ENCODE measurements at regions not wholly inside any gene's neighbourhood (a gene's known extent, or its start where the extent isn't known, plus 50 kb on each side); places are given as distances from the start of the nearest gene placed in this dataset.

DNA sequence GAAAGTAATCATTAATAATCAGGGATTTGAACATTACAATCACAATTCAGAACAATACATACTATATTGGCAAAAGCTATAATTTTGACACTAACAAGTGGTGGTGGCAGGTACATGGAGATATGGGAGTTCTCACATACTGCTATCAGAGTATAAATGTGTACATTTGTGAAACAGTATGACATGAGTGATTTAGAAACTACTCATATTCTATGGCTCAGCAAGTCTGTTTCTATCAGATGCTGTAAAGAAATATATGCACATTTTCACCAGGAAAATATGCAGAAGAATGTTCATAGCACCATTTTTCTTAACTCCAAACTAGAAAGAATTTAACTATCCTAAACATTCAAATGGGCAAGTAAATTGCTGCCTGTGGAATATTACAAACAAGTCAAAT, 620.0 kb downstream of the SH2D4B start:
- TF ChIP-seq, protein P1, sequence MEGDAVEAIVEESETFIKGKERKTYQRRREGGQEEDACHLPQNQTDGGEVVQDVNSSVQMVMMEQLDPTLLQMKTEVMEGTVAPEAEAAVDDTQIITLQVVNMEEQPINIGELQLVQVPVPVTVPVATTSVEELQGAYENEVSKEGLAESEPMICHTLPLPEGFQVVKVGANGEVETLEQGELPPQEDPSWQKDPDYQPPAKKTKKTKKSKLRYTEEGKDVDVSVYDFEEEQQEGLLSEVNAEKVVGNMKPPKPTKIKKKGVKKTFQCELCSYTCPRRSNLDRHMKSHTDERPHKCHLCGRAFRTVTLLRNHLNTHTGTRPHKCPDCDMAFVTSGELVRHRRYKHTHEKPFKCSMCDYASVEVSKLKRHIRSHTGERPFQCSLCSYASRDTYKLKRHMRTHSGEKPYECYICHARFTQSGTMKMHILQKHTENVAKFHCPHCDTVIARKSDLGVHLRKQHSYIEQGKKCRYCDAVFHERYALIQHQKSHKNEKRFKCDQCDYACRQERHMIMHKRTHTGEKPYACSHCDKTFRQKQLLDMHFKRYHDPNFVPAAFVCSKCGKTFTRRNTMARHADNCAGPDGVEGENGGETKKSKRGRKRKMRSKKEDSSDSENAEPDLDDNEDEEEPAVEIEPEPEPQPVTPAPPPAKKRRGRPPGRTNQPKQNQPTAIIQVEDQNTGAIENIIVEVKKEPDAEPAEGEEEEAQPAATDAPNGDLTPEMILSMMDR (conservative IDR thresholded peaks at IDR 0.05), result no peak
- no peak for TF ChIP-seq EZH2 (IDR thresholded peaks at IDR 0.05; ENCODE audit: low read depth)
